ENCODE measurements at regions not wholly inside any gene's neighbourhood (a gene's known extent, or its start where the extent isn't known, plus 50 kb on each side); places are given as distances from the start of the nearest gene placed in this dataset.
A peak's percentile ranks its signal among the peaks of the same experiment; 100 is the strongest.
"Not testable (repeated sequence)": the region's sequence is repeated elsewhere in the genome, so short reads cannot be mapped to it uniquely, and the experiment has no call there.

DNA sequence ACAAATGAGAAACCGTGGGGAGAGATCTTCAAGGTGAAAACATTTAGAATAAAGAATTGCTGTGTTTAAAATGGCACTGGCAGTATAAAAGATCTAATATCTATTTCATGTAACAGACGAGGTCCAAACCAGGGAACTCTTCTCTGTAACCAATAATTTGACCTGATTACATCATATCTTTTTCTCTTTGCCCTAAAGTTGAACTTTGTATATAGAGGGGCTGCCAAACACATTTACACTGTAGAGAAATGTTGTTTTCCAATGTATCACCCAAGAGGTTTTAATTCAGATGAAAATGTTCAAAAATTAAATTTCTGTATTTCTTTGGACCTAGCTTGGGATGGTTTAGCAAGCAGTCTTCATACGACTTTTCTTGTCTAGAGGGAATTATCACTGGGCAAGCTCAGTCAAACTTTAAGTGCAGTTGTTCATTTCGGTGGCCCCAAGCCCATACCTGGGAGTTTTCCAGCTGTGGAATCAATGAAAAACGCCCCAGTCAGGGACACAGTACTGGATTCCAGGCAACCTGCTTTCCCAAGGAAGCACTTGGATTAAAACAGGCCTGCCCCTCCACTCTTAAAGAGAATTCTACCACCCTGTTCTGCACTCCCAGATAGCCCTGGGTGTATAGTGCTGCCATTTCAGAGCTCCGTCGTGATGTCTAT lies 208.5 kb upstream of the FN1 start:
- DNase-seq = no peak

DNA sequence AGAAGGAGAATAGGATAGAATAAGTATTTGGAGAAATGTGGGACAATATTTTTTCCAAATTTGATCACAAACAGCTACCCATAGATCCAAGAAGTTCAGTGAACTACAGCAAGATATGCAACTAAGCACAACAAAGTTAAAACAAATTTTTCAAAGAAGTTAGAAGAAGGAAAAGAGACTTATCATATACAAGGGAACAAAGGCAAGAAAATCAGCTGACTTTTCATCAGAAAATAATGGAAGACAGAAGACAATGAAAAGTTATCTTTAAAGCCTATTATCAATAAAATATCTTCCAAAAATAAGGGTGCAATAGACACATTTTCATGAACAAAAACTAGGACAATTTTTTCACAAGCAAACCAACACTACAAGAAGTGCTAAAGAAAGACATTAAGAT lies 202.8 kb upstream of the FN1 start:
- no peak for DNase-seq

DNA sequence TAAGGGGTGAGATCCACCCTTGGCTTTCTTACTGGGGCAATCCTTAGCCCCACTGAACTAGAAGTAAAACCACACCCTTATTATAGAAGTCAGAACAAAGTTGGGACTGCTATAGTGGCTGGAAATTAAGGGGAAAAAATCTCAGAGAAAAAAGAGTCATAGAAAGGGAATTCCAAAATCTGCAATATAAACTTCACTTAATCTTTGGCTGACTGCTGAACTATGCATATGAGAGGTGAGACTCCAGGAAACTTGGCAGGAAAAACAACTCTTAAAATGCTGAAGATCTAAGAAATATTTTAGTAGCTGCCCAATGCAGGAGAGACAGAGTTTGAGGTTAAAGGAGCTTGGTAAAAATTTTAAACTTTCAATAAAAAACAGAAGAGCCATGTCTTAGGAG lies 201.8 kb upstream of the FN1 start:
- no peak for DNase-seq

DNA sequence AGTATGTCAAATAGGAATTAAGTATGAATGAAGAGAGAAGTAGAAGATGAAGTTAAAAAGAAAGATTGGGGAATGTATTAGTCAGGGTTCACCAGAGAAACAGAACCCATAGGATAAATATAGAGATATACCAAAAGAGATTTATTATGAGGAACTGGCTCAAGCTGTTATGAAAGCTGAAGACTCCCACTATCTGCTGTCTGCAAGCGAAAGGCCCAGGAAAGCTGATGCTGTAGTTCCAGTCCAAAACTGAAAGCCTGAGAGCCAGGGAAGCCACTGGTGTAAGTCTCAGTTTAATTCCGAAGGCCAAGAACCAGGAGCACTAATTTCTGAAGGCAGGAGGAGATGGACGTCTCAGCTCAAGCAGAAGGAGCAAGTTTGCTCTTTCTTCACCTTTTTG lies 200.9 kb upstream of the FN1 start:
- no peak for DNase-seq

DNA sequence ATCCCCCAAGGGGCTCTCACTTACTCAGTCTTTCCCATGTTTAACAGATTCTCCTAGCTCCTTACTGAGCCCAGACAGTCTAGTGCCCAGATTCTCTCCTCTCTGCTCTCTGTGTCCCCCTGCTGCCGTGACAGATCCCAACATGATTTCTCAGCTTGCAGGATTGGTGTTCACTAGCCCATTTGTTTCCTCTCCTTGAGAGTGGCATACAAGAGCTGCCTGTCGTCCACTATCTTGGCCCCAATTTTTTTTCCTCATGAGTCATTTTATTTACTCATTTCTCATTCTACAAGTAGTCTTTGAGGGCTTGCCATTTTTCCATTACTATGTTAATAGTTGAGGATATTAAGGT lies 199.9 kb upstream of the FN1 start:
- no peak for DNase-seq

DNA sequence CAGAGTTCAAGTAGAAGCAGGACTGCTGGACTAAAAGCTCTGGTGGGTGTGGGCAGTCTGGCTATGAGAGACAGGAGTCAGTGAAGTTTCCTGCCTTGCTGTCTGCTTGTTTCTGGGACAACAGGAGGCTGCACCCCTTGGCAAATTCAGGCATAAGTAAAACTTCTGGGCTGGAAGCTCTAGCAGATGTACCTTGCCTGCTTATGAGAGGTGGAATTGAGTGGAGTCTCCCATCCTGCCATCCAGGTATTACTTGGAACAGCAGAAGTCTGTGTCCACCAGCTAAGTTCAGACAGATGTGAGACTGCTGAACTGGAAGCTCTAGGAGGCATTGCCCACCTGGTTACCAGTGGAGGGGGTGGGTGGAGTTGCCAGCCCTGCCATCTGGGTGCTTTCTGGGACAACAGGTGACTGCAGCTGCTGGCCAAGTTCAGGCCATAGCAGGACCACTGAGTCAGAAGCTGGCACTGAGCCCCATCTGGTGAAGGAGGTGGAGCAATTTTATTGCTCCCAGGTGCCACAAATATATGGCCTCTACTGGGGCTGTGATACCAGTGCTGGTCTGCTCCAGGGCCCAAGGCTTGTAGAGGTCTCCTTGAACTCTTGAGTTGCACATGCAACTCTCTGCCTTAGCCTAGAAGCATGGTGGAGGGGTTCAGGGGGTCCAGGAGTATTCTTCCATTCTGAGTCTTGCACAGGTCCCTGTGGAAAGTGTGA lies 199.4 kb upstream of the FN1 start:
- no peak for DNase-seq

DNA sequence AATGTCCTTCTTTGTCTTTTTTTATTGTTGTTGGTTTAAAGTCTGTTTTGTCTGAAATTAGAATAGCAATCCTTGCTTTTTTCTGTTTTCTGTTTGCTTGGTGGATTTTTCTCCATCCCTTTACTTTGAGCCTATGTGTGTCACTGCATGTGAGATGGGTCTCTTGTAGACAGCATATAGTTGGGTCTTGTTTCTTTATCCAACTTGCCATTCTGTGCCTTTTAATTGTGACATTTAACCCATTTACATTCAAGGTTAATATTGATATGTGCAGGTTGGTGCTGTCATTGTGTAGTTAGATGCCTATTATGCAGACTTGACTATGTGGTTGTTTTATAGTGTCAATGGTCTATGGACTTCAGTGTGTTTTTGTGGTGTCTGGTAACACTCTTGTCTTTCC lies 197.5 kb upstream of the FN1 start:
- DNase-seq = no peak

DNA sequence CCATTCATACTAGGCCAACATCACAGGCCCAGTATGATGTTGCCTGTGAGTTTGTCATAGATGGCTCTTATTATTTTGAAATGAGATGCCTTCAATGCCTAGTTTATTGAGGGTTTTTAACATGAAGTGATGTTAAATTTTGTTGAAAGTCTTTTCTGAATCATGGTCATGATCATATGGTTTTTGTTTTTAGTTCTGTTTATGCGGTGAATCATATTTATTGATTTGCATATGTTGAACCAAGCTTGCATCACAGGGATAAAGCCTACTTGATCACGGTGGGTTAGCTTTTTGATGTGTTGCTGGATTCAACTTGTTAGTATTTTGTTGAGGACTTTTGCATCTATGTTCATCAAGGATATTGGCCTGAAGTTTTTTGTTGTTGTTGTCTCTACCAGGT lies 195.8 kb upstream of the FN1 start:
- DNase-seq = no peak

DNA sequence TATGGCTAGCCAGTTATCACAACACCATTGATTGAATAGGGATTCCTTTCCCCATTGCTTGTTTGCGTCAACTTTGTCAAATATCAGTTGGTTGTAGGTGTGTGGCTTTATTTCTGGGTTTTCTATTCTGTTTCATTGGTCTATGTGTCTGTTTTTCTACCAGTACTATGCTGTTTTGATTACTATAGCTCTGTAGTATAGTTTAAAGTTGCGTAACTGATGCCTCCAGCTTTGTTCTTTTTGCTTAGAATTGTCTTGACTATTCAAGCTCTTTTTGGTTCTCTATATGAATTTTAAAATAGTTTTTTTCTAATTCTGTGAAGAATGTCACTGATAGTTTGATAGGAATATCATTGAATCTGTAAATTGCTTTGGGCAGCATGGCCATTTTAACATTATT lies 194.9 kb upstream of the FN1 start:
- DNase-seq = not testable (repeated sequence)

DNA sequence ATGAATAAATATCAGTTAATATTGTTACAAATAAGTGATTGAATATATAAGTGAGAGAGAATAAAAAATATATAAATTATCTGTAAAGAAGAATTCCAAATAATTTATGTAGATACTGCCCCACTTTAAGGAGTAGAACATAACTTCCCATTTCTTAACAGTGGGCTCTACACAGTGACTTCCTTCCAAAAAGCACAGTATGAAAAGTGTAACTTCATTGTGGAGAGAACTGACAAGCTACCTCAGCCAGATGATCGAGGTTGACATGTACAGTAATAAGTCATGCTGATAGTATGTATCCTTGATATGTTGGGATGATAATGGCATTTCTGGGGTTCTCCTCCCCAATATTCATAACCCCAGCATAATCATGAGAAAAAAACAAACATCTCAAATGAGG lies 191.9 kb upstream of the FN1 start:
- no peak for DNase-seq

DNA sequence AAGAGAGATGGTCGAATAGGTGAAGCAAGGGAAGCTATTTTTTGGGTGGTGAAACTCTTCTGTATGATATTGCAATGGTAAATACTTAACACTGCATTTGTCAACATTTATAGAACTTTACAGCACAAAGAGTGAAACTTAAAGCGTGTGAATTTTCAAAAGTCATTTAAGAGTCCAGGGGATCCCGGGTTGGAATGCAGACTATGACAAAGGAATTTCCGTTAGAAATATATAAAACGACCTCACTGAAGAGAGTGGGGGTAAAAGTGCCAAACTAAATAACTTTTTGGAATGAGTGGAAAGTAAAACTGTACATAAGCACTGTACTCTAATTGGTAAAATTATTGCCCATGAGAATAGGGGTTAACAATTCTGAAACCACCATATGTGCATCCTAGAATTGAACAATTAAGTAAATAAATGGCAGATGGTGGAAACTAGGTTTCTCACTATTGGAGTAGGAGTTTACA lies 191.0 kb upstream of the FN1 start:
- DNase-seq = no peak

DNA sequence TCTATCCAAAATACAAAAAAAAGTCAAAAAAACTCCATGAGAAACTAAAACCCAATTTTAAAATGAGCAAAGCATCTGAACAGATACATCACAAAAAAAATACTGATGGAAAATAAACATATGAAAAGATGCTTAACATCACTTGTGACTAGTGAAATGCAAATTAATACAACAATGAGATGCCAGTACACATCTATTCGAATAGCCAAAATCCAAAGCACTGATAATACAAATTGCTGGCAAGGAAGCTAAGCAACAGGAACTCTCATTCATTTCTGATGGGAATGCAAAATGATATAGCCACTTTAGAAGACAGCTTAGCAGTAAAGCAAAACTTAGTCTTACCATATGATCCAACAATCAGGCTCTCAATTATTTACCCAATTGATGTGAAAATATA lies 190.2 kb upstream of the FN1 start:
- DNase-seq = no peak

DNA sequence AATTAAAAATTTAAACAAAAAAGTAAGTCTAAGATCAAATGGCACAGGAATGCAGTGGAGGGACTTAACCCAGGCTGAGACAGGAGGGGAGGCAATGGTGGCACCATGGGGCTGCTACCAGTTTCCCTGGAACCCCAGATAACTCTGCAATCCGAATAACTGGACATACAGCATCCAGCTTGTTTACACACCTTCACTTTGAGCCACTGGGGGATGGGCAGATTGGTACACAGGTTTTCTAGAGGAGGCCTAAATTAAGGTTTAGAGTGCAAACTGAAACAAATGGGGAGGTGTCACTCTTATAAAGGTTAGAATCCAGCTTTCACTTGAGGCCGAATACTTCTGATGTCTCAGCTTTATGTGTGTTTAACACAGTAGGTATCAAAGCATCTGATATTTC lies 189.3 kb upstream of the FN1 start:
- no peak for DNase-seq

DNA sequence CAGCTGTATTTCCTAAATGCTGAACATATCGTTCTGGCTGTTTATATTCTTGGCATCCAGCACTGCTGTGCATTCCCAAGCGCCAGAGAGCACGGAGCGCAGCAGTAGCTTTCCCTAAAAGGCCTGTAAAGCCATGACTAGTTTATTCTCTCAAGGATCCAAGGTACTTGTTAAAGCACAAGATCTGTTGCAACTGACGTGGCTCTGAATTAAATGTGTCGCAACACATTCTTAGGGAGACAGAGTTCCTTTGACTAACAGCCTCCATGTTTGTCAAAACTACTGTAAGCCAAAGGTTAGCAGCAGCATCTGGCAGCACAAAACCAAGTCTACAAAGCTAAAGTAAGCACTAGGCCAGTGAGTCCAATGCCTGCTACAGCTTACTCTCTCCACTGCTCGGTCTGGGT lies 188.6 kb upstream of the FN1 start:
- no peak for DNase-seq

DNA sequence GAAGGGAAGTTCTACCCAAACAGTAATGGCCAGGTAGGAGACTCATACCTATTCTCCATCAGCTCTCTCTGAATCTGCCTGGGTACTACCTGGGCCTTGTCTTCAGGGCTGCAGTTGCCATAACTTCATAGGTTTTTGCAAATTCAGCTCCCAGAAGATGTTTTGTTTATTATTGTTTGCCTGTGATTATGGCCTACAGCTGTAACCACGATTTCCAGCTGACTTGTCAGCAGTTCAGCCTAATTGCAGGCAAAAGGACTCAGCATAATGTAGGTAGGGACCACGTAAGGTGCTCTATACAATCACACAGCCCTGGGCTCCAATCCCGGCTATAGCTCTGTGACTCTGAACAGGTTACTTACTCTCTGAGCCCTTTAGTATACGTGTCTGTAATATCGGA lies 187.0 kb upstream of the FN1 start:
- no peak for DNase-seq

DNA sequence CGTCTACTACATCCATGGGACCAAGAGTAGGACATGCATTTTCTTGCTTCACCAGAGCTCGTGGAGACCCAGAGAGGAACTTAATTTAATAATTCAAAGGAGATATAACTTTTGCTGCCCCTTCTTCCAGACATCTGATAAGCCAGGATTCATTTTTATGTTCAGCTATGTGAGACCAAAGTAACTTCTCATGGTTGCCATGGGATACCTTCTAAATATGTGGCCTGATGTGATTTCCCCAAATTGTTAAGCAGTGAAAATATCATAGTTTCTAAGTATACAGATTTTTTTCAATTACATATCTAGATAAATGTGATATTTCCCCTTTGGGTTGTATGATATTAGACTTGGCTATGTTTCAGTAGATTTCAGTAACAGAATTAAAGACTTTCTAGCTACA lies 185.5 kb upstream of the FN1 start:
- DNase-seq = no peak

DNA sequence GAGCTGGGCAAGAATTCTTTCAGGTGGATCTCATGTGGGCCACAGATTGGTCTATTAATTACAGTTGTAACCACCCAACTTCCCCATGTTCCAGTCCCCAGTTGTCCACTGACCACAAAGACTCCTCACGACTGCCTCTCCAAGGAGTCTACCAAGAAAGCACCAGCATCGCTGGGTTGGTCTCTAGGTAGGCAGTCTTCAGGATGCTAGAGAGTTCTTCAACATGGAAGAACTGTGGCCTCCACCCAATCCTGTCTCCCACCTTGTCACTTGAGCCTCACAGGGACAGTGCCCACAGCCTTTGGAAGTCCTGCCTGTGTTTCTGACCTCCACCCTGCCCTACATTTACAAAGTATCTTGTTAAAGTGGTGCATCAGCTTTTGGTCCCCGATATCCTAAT lies 184.7 kb upstream of the FN1 start:
- no peak for DNase-seq

DNA sequence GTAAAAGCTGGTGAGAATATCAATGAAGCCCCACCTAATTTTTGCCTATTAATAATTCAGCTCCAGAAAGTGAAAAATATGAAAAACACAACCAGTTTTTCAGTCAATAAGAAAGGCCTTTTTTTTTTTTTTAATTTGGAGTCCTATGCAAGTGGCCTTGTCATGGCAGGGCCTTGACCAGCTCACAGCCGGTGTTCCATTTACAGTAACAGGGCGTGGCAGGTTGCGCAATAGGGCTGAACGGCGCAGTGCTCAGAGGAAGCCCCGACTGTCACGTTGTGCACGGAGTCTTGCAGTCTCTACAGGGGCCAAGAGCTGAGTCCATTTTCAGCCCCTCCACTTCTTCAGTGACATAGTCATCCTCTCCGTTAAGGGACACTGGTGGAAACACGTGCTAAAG lies 184.1 kb upstream of the FN1 start:
- DNase-seq = no peak

DNA sequence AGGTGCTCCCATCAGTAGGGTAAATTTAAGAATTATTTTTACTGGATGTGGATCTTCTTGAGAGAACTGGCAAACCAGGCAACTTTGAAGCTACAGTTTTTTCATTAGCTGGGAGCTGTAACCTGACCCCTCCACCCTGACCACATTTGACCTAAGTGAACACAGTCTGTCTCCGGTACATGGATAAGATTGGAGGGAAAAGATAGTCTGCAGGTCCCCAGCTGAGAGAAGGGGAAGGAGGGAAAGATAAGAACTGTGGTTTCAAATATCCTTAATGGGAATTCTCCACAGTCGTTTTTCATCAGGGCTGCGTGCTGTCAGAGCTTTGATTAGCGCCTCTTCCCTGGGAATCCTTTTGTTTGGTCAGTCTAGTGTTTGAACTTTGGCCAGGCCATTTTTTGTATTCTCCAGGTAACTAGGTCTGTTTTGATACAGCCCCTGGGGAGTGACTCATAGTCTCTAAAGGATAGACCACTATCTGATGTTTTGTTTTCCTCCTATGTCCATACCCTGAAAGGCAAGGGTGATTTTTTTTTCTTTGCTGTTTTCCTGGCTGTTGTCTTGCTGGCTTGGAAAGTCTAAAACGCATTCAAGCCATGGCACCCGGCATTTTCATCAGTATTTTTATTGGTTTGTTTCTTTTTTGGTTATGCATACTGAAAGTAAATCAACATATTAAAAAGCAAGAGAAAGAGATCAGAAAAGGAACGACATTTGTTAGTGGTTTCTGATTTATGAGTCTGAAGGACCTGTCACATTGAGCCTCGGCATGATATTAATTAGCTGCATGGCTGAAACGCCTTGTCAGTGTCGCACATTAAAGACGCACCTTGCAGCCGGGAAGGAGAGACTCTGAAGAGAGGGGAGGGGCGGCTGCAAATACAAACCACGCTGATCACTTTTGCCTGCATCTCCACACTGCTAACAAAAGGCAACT lies 183.4 kb upstream of the FN1 start:
- peak; percentile 46 to 56 for DNase-seq

DNA sequence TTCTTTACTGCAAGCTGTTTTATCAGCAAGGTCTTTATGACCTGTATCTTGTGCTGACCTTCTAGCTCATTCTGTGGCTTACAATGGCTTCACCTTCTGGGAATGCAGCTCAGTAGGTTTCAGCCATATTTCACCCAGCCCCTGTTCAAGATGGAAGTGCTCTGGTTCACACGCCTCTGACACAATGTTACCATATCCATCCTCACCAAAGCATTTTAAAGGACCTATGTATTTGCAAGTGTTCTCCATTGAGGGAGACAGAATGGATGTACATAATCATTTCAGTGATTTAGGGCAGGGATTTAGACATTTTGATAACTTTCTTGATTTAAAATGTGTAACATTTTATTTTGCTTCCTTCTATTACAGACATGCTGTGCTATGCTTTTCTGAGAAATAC lies 182.3 kb upstream of the FN1 start:
- no peak for DNase-seq

DNA sequence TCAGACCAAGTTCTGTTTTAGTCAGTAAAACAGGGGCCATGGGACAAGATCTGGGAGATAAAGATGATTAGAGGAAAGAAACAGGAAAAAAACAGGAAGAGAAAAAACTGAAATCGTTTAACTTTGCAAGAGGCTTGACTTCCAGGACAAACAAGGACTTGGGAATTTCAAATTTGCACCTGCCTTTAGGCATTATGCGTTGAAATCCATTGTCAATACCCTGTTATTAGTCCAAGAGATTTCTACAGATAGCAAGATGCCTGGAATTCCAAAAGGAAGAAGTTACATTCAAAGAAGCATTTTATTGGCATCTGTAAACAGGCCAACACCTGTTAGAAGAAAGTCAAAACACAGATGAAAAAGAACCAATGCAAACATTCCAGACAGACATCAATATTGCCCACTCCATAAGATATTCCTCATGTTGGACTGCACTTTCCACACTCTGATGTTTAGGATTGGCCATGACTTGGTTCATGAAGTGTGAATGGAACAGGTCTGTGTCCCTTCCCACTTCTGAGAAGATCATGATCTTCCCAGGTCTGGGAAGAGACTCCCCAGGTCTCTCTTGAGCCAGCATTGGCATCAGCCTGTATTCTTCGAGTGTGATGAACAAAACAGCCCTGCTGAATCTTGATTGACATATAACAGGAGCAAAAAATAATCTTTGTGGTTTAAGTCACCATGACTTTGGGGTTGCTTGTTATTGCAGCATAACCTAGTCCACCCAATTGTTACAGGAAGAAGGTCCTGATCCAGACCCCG lies 181.4 kb upstream of the FN1 start:
- DNase-seq = no peak

DNA sequence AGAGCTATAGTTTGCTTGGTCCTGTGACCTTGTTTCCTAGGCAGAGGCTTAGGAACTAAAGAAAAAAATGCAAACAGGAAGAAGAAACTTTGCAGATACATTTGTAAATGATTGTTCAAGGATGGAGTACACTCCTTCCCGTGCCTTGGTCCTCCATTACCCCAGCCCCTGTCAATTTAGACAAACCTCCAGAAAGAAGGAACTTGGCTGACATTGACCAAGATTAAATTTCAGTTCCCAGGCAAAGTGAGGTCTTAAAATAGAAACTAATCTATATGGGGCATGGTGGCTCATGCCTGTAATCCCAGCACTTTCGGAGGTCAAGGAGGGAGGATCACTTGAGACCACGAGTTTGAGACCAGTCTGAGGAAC lies 179.9 kb upstream of the FN1 start:
- no peak for DNase-seq
